ENCODE measurements at regions not wholly inside any gene's neighbourhood (a gene's known extent, or its start where the extent isn't known, plus 50 kb on each side); places are given as distances from the start of the nearest gene placed in this dataset.
"Not testable (repeated sequence)": the region's sequence is repeated elsewhere in the genome, so short reads cannot be mapped to it uniquely, and the experiment has no call there.

DNA sequence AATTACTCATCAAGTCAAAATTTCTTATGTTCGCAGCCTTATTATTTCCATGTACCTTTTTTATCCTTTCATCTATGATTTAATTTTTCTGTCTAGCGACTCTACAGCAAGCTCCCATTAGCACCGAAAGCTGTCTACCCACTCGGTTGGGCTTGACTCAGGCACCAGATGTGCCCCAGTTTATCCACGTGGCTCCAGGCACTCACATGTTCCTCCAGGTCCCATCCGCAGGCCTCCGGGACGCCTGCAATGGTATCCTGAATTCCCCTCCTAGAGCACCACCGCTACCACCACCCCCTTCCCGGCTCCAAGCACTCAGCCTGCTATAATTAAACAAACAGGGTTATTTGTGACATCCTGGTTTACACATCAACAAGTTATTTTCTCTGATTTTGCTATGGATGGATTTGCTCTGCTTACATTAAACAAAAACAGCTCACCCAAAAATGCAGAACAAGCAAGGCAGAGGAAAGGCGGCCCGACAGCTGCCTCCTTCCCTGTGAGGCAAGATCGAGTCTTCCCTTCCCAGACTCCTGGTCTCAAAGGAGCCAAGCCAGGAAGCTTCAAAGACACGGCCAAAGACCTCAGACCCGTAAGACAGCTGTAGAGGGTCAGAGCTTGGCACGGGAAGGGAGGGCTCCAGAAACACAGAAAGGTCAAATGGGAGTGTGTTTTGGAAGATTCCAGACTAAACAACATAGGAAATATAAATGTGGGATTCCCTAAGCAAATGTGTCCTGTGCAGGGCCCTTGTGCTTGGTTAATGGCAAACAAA, 253.8 kb downstream of the TTC8 start:
- DNase-seq, result no peak

DNA sequence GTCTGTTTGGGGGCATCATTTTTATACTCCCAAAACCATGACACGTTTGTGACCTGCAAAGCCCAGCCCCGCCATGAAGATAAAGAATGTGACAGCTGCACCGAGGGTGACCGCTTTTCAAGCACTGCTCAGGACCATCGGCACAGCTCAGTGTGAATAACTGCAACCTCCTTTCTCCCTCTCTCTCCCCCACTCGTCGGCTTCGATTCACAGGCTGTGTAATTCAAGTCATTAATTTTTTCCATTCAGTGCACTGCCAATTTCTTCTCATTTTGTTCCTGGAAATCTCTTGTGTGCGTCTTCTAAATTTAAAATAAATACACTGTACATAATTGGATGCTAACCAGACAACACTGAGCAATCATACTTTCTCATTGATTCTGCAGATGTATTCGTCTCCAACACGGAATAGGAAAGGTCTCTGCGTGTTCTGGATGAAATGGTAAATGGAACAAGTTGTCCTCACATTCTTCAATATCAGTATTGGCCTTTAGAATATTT, 260.8 kb downstream of the TTC8 start:
- DNase-seq, result no peak

DNA sequence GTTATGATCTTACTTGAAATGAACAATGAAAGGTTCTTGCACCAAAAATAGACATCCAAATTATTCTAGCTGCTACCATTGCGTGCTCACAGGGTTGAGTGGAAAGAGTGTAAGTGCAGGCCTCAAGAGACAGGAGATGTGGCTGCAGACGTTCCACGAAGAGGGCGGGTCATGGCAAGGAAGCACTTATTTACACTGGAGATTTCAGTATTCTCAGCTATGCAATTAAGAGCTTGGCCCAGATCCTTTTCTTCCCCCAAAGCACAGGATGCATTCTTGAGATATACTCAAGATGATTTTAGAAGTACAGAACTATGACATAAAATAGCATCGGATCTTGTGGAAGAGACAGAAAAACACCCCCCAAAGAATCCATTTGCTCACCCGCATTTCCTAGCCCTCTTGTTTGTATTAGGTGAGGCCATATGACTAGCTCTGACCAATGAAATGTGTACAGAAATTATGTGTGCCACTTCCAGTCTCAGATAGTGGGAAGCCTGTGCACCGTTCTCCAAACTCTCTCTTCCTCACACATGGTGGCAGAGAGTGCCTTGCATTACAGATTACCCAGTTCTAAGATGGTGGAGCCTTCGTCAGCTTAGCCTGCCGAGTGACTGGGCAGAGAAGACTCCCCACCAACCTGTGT, 261.4 kb downstream of the TTC8 start:
- DNase-seq, result no peak

DNA sequence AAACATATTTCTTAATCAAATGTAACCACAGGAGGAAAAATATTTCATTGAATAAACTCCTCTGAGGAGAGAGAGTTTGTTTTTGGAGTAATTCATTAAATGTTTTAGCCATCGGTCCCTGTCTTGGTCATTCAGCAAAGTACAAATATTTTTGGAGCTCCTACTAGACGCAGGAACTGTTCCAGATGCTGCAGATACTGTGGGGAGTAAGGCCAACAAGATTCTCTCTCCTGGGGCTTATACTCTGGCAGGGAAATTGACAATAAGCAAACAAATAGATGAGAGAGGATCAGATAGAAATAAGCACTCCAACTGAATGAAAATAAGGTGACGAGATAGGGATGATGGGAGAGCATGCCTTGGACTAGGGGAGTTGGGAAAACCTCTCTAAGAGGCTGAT, 264.1 kb downstream of the TTC8 start:
- no peak for DNase-seq

DNA sequence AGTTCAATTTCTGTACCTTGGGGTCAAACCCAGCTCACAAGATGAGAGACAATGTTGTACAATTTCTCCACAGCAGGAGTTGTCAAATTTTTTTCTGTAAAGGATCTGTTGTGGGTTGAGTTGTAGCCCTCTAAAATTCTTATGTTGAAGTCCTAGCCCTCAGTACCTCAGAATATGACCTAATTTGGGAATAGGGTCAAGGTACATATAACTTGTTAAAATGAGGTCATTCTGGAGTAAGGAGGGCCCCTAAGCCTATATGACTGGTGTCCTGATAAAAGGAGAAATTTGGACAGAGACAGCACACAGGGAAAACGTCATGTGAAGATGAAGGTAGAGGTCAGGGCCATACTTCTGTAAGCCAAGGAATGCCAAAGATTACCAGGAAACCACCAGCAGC, 264.9 kb downstream of the TTC8 start:
- no peak for DNase-seq

DNA sequence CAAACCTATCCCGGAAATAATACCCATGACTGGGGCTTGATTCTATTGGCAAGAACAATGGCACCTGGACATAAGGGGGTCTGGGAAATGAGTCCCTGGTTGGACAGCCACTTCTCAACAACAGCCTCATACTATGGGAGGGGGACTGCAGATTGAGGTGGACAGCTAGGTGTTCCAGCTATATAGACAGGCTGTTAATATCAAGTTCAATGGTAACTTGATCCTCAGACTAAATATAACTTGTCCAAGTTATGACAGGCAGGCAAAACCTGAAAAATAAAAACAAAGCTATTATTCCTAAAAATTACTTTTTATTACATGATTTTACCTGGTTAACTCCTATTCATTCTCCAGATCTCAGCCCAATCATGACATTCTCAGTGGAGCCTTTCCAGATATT, 267.3 kb downstream of the TTC8 start:
- no peak for DNase-seq

DNA sequence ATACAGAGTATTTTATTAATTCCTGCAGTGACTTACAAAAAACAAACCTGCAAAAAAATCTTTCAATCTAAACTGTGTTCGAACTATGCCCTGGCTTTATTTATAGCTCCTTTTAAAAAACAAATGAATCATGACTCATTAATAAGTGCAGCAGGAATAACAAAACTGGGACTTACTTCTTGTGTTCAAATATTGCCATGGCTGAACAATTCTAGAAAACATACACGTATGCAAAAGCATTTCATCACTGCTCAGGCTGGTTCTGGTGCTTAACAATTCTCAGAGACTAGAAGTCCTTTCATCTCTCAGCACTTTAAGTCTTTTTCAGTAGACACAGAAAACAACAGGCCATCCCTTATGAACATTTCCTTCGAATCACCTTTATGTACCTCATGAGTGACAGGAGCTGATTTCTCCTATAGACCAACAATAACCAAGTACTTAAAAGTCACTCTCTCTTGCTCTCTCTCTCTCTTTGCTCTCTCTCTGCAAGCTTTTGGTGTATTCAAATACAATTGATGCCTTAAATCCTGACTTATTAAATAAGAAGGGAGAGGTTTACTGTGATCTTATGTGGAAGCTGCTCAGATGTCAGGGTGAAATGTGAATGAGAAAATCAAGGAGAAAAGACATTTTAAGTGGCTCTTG, 268.8 kb downstream of the TTC8 start:
- no peak for DNase-seq

DNA sequence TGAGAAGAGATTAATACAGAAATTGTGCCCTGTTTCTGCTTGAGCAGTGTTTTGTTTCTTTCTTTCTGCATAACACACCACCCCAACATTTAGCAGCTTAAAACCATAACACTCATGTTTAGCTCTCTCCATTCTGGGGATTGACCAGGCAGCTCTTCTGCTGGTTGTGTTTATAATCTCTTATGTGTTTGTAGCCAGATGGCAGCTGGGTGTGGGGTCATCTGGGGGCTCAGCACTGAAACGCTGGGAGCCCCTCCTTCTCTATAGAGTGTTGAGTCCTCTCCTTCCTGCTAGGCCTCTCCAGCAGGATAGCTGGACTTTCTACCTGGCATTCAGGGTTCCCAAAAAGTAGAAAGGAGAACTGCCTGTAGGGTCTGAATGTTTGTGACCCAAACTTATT, 270.6 kb downstream of the TTC8 start:
- DNase-seq, result no peak

DNA sequence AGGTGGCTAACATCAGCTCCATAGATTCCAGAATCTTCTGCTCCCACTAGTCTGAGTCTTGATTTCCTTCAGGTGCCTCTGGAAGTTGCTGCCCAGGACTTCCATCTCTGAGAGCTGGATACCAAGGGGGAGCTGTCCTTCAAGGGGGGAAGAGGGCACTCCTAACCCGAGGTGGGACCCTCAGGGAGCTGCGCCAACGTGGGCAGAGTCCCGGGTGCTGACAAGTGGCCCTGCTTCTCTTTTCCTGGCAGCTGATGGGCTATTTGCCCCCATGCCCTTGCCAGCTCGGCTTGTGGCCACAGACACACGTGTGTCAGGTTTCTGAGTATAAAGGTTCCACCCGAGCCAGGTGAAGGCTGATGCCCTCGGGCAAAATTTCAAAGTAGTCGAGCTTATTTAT, 272.5 kb downstream of the TTC8 start:
- no peak for DNase-seq

DNA sequence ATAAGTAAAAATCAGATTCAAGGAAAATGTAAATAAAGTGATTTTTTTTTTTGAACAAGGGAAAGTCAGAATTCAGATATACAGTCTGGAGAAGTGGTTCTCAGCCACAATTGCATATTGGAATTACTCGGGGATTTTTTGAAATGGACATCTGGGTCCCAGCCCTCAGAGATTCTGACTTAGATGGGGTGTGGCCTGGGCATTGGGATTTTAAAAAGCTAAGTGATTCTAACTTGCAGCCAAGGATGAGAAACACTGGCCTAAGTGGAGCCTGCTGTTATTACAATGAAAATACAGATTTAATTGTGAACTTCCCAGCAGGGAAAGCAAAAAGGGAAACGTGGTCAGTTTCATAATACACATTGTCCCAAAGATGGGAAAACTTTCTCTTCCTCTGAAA, 273.8 kb downstream of the TTC8 start:
- DNase-seq, result no peak

DNA sequence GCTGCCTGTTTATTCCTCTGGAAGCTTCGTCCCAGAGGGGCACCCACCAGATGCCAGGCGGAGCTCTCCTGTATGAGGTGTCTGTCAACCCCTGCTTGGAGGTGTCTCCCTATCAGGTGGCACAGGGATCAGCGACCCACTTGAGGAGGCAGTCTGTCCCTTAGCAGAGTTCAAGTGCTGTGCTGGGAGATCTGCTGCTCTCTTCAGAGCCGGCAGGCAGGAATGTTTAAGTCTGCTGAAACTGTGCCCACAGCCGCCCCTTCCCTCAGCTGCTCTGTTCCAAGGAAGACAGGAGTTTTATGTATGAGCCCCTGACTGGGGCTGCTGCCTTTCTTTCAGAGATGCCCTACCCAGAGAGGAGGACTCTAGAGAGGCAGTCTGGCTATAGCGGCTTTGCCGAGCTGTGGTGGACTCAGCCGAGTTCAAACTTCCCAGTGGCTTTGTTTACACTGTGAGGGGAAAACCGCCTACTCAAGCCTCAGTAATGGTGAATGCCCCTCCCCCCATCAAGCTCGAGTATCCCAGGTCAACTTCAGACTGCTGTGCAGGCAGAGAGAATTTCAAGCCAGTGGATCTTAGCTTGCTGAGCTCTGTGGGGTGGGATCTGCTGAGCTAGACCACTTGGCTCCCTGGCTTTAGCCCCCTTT, 279.8 kb downstream of the TTC8 start:
- DNase-seq, result not testable (repeated sequence)

DNA sequence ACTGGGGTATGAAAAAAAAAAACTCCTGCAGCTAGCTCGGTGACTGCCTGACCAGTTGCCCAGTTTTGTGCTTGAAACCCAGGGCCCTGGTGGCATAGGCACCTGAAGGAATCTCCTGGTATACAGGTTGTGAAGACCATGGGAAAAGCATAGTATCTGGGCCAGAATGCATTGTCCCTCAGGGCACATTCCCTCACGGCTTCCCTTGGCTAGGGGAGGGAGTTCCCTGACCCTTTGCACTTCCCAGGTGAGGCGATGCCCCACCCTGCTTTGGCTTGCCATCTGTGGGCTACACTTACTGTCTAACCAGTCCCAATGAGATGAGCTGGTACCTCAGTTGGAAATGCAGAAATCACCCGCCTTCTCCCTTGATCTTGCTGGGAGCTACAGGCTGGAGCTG, 280.4 kb downstream of the TTC8 start:
- DNase-seq, result not testable (repeated sequence)

Data from NCI-H526 (cell line).